Glutamatergic neuron (in vitro differentiated cells): ENCODE measurements at regions not wholly inside any gene's neighbourhood (a gene's known extent, or its start where the extent isn't known, plus 50 kb on each side); places are given as distances from the start of the nearest gene placed in this dataset.

Source experiments
- DNase-seq: peaks from one replicate; pipeline ENCODE4 v3.0.0; 2022
- H3K27ac Mint-ChIP-seq: one replicate; pipeline ENCODE4 v1.8.0; 2020; ENCODE audit warnings: mild to moderate bottlenecking, mixed read lengths, inconsistent platforms; ENCODE audit not compliant: unreplicated experiment
- H3K27me3 Mint-ChIP-seq: one replicate; pipeline ENCODE4 v1.8.0; 2020; ENCODE audit warnings: mild to moderate bottlenecking, moderate library complexity, mixed read lengths, inconsistent platforms; ENCODE audit not compliant: unreplicated experiment
- H3K36me3 Mint-ChIP-seq: one replicate; pipeline ENCODE4 v1.8.0; 2020; ENCODE audit warnings: mild to moderate bottlenecking, mixed read lengths, inconsistent platforms; ENCODE audit not compliant: unreplicated experiment
- H3K4me1 Mint-ChIP-seq: one replicate; pipeline ENCODE4 v1.8.0; 2020; ENCODE audit warnings: mild to moderate bottlenecking, low read depth, mixed read lengths, inconsistent platforms; ENCODE audit not compliant: unreplicated experiment
- H3K4me3 Mint-ChIP-seq: one replicate; pipeline ENCODE4 v1.8.0; 2020; ENCODE audit warnings: mild to moderate bottlenecking, mixed read lengths, inconsistent platforms; ENCODE audit not compliant: unreplicated experiment
- H3K9me3 Mint-ChIP-seq: one replicate; pipeline ENCODE4 v1.8.0; 2020; ENCODE audit warnings: mild to moderate bottlenecking, moderate library complexity, mixed read lengths, inconsistent platforms; ENCODE audit not compliant: unreplicated experiment
- CTCF ChIP-seq: fragments of 200-600 bp; sonication (generic); IDR thresholded peaks from one replicate; pipeline ENCODE4 v1.5.0; 2021; ENCODE audit not compliant: partially characterized antibody, unreplicated experiment

- no peak for TF ChIP-seq CTCF
- Mint-ChIP-seq H3K27ac (no peak overlapping the region), H3K27me3 (peaks cover 2% of the 10 kb centered on the region), H3K9me3 (no peaks in the 10 kb centered on the region), H3K4me3 (no peak overlapping the region), H3K36me3 (peaks cover 7% of the 10 kb centered on the region), H3K4me1 (no peaks in the 10 kb centered on the region)
- DNase-seq, result no peak
These were observed 435.3 kb downstream of the ZIC3 start for GRCh38 chrX:138001226-138001625.

- Mint-ChIP-seq H3K9me3 (no peaks in the 10 kb centered on the region), H3K4me3 (no peak overlapping the region), H3K4me1 (no peaks in the 10 kb centered on the region), H3K27me3 (peaks cover 2% of the 10 kb centered on the region), H3K27ac (no peak overlapping the region), H3K36me3 (no peaks in the 10 kb centered on the region)
- no peak for TF ChIP-seq CTCF
- DNase-seq, result no peak
These were observed 440.3 kb downstream of the ZIC3 start for GRCh38 chrX:138006180-138006579.

- no peaks in the 10 kb centered on the region for H3K36me3 Mint-ChIP-seq
- no peak overlapping the region for H3K4me3 Mint-ChIP-seq
- H3K27me3 Mint-ChIP-seq, result peaks cover 2% of the 10 kb centered on the region
- H3K27ac Mint-ChIP-seq, result no peak overlapping the region
- DNase-seq, result no peak
- H3K4me1 Mint-ChIP-seq, result no peaks in the 10 kb centered on the region
- H3K9me3 Mint-ChIP-seq, result no peaks in the 10 kb centered on the region
- no peak for TF ChIP-seq CTCF
These were observed 442.4 kb downstream of the ZIC3 start for GRCh38 chrX:138008281-138008680.

- Mint-ChIP-seq H3K27ac (no peak overlapping the region), H3K4me3 (no peak overlapping the region), H3K36me3 (no peaks in the 10 kb centered on the region), H3K4me1 (no peaks in the 10 kb centered on the region), H3K27me3 (peaks cover 2% of the 10 kb centered on the region), H3K9me3 (no peaks in the 10 kb centered on the region)
- no peak for DNase-seq
- TF ChIP-seq CTCF, result no peak
These were observed 445.5 kb downstream of the ZIC3 start for GRCh38 chrX:138011468-138011867.

GRCh38 chrX:138014577-138014976, 448.6 kb downstream of the ZIC3 start:
- Mint-ChIP-seq H3K4me1 (no peaks in the 10 kb centered on the region), H3K27me3 (no peaks in the 10 kb centered on the region), H3K36me3 (no peaks in the 10 kb centered on the region), H3K27ac (no peak overlapping the region), H3K9me3 (no peaks in the 10 kb centered on the region), H3K4me3 (no peak overlapping the region)
- no peak for TF ChIP-seq CTCF
- DNase-seq, result no peak
